K562 (cell line): ENCODE measurements at regions not wholly inside any gene's neighbourhood (a gene's known extent, or its start where the extent isn't known, plus 50 kb on each side); places are given as distances from the start of the nearest gene placed in this dataset.
A peak's percentile ranks its signal among the peaks of the same experiment; 100 is the strongest.

ENCODE experiments used
- ATAC-seq: fragments of 200-7000 bp; cut with Tn5 transposase; 3 replicates; pipeline ENCODE4 v1.9.1; 2020; ENCODE audit warnings: moderate library complexity
- BruUV-seq: library from RNA; stranded (reverse); fragments of 400-500 nt; replicated peaks from 2 replicates; lab custom pipeline; 2021; lab: Mats Ljungman, UMichigan
- CTCF ChIA-PET: fragments of 300-600 bp; formaldehyde crosslinking; extraction: SDS; loops from one replicate; lab custom pipeline; 2021; ENCODE audit warnings: low intra/inter-chr PET ratio; lab: Yijun Ruan, JAX
- POLR2A ChIA-PET: fragments of 300-600, 350-650 bp; sonication (Branson Sonifier 250); formaldehyde crosslinking; extraction: SDS; loops from one replicate; lab custom pipeline; 2021; ENCODE audit warnings: antibody characterized with exemption, inconsistent platforms; lab: Yijun Ruan, JAX
- DNase-seq, 4 experiments: peaks; one replicate each; pipeline versions ENCODE4 v3.0.0 to v3.0.0-alpha.2; 2011 to 2018; ENCODE audit warnings: low spot score in 3 of 4, mixed read lengths in 3 of 4; ENCODE audit errors: extremely low read depth in 1 of 4
- FAIRE-seq: peaks from 2 replicates; lab custom pipeline; 2011; peaks lifted over from hg19 to GRCh38; lab: Jason Lieb, UNC
- H2AFZ ChIP-seq: 2 replicates; pipeline ENCODE4 v1.6.0; 2011; ENCODE audit warnings: low read depth, low read length, control low read depth, inconsistent platforms
- H3K27ac ChIP-seq: fragments of 200-600 bp; 3 replicates; pipeline ENCODE4 v1.8.0; 2011; ENCODE audit warnings: low read depth, mild to moderate bottlenecking, control low read depth, inconsistent platforms, low read length, moderate library complexity, mixed read lengths; ENCODE audit errors: extremely low read depth
- H3K27me3 ChIP-seq, 2 experiments: fragments of 300-600 bp in 1 of 2; 2 replicates in 1 of 2; 3 replicates in 1 of 2; pipeline versions ENCODE4 v1.6.0 to v1.8.0; 2011; ENCODE audit warnings: inconsistent platforms in 2 of 2, low read length in 2 of 2, mild to moderate bottlenecking in 1 of 2, mixed read lengths in 1 of 2, moderate library complexity in 1 of 2; ENCODE audit not compliant: control insufficient read depth in 2 of 2, insufficient read depth in 2 of 2
- H3K36me3 ChIP-seq: fragments of 300-600 bp; 3 replicates; pipeline ENCODE4 v1.8.0; 2011; ENCODE audit warnings: mild to moderate bottlenecking, low read length, inconsistent platforms; ENCODE audit not compliant: control insufficient read depth, insufficient read depth
- H3K4me1 ChIP-seq, 2 experiments: fragments of 200-600 bp in 1 of 2; replicated peaks in 1 of 2; 2 replicates in 1 of 2; 3 replicates in 1 of 2; pipeline versions ENCODE4 v1.5.1 to v1.8.0; 2011; ENCODE audit warnings: inconsistent platforms in 2 of 2, low read length in 2 of 2, mild to moderate bottlenecking in 1 of 2, mixed read lengths in 1 of 2, moderate library complexity in 1 of 2; ENCODE audit not compliant: control insufficient read depth in 2 of 2, insufficient read depth in 2 of 2
- H3K4me2 ChIP-seq: 2 replicates; pipeline ENCODE4 v1.6.1; 2011; ENCODE audit warnings: low read length, control low read depth, inconsistent platforms, mixed read lengths; ENCODE audit not compliant: insufficient read depth
- H3K4me3 ChIP-seq: fragments of 200-600 bp; sonication (generic), shearing (Covaris generic); 2 replicates; pipeline ENCODE4 v1.5.1; 2016; ENCODE audit warnings: control low read depth, inconsistent platforms
- H3K79me2 ChIP-seq: fragments of 200-600 bp; 3 replicates; pipeline ENCODE4 v1.8.0; 2011; ENCODE audit warnings: low read length, inconsistent platforms; ENCODE audit not compliant: control insufficient read depth, insufficient read depth
- H3K9ac ChIP-seq, 2 experiments: 2 replicates each; pipeline versions ENCODE4 v1.6.0 to v1.6.1; 2011; ENCODE audit warnings: low read depth in 2 of 2, low read length in 2 of 2, control low read depth in 1 of 2, inconsistent platforms in 1 of 2, mild to moderate bottlenecking in 1 of 2, mixed read lengths in 1 of 2; ENCODE audit not compliant: insufficient read depth in 1 of 2
- H3K9me1 ChIP-seq: one replicate; pipeline ENCODE4 v1.6.0; 2011; ENCODE audit warnings: inconsistent platforms, mild to moderate bottlenecking, low read length, moderate library complexity; ENCODE audit not compliant: control insufficient read depth, insufficient read depth
- H3K9me3 ChIP-seq: replicated peaks from 2 replicates; pipeline ENCODE4 v1.5.1; 2011; ENCODE audit warnings: low read depth, low read length, inconsistent platforms; ENCODE audit not compliant: control insufficient read depth, insufficient read depth
- H4K20me1 ChIP-seq: replicated peaks from 2 replicates; pipeline ENCODE4 v1.6.1; 2011; ENCODE audit warnings: low read length, inconsistent platforms, mixed read lengths; ENCODE audit not compliant: control insufficient read depth, insufficient read depth
- POU5F1 ChIP-seq: fragments of 150-350 bp; IDR thresholded peaks from 2 replicates; pipeline ENCODE4 v1.6.1; 2014; ENCODE audit warnings: borderline replicate concordance, low read length, low read depth, mild to moderate bottlenecking; ENCODE audit not compliant: partially characterized antibody
- ZNF140 ChIP-seq: fragments of 250-450 bp; sonication (Bioruptor Pico); IDR thresholded peaks from 2 replicates; pipeline ENCODE4 v1.8.0; 2021; ENCODE audit warnings: moderate library complexity, mild to moderate bottlenecking, inconsistent platforms
- WGBS: fragments of 100-300 bp; shearing (Covaris generic); methylation state at CpG from one replicate; pipeline ENCODE4 v1.1.6; 2016; ENCODE audit warnings: low coverage, mixed read lengths; ENCODE audit not compliant: insufficient coverage; ENCODE audit errors: missing lambda C conversion rate; 5-methylcytosine and 5-hydroxymethylcytosine counted together
- in situ Hi-C: fragments of 300-500 bp; cut with MboI; formaldehyde crosslinking; loops from 4 replicates; pipeline ENCODE4 v1.15.0; 2018; ENCODE audit warnings: inconsistent platforms, mixed read lengths
- intact Hi-C: fragments of 100-400 bp; cut with micrococcal nuclease; formaldehyde crosslinking; loops from 2 replicates; pipeline ENCODE4 v1.14.2; 2022
- TF ChIP-seq, protein P1 (sequence below): fragments of 250-450 bp; sonication (Bioruptor Pico); IDR thresholded peaks from 2 replicates; pipeline ENCODE4 v1.4.0; 2020; ENCODE audit warnings: mild to moderate bottlenecking, moderate library complexity, borderline replicate concordance
- TF ChIP-seq, protein P2 (sequence below): IDR thresholded peaks from 2 replicates; pipeline ENCODE4 v1.6.1; 2012; ENCODE audit warnings: low read depth, low read length, improper control_type of control experiment, borderline replicate concordance
- TF ChIP-seq, protein P3 (sequence below): fragments of 450-650 bp; formaldehyde crosslinking; IDR thresholded peaks from 2 replicates; pipeline ENCODE4 v1.4.0; 2020; ENCODE audit warnings: mild to moderate bottlenecking
- TF ChIP-seq, protein P4 (sequence below), 2 experiments: fragments of 450-650 bp; formaldehyde crosslinking in 1 of 2; IDR thresholded peaks; 2 replicates each; pipeline versions ENCODE4 v1.4.0 to v1.6.1; 2014 to 2020; ENCODE audit warnings: mild to moderate bottlenecking in 2 of 2, borderline replicate concordance in 1 of 2, low read depth in 1 of 2

DNA sequence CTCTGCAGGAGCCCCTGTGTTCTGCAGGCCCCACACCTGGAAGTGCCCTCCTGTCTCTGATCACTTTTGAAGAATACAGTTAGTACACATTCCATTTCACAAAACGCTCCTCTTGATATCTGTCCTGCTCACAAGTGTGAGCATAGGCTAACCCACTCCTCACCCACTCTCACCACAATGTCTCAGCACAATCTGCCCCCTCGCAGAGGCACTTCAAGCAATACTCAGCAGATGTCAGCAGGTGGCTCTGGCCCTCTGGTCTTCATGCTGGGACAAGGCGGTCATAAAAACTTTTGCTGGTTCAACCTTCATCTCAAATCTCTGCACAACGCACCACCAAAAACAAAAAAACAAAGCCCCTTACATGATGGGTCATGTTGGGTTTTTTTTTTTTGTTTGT lies 671.2 kb downstream of the MATN1 start:
- Histone ChIP-seq H3K9me1 (no peaks in the 10 kb centered on the region), H3K4me1 (no peaks in the 10 kb centered on the region), H3K4me2 (no peak overlapping the region), H3K9me3 (no peaks in the 10 kb centered on the region), H3K27ac (no peak overlapping the region), H3K27me3 (peaks cover 0 to 14% of the 10 kb centered on the region in 2 experiments; a peak in 2 of 5 replicates), H2AFZ (no peak overlapping the region), H3K9ac (no peak overlapping the region), H3K79me2 (no peaks in the 10 kb centered on the region), H4K20me1 (0 out of 2 replicates have a peak, but pooled peaks cover 3% of the 10 kb centered on the region), H3K4me3 (no peak overlapping the region), H3K36me3 (no peaks in the 10 kb centered on the region)
- DNase-seq: peak in 1 of 4 experiments; percentile 11
- 0% methylated on average over 4 of the region's 4 CpGs for WGBS
- POLR2A ChIA-PET: no interaction called here
- BruUV-seq: no TSS peak
- FAIRE-seq: no peak
- CTCF ChIA-PET: interaction anchor here (0.6 to 1.8 kb wide), 2 partner anchors 60 to 180 kb away, joined by 3 to 13 read pairs; no protein-coding TSS in a partner anchor
- in situ Hi-C loops: no loop called here
- intact Hi-C loops: no loop called here
- ATAC-seq: peak; percentile 53; the same call in 2 of the 3 replicates
- TF ChIP-seq, protein P1, sequence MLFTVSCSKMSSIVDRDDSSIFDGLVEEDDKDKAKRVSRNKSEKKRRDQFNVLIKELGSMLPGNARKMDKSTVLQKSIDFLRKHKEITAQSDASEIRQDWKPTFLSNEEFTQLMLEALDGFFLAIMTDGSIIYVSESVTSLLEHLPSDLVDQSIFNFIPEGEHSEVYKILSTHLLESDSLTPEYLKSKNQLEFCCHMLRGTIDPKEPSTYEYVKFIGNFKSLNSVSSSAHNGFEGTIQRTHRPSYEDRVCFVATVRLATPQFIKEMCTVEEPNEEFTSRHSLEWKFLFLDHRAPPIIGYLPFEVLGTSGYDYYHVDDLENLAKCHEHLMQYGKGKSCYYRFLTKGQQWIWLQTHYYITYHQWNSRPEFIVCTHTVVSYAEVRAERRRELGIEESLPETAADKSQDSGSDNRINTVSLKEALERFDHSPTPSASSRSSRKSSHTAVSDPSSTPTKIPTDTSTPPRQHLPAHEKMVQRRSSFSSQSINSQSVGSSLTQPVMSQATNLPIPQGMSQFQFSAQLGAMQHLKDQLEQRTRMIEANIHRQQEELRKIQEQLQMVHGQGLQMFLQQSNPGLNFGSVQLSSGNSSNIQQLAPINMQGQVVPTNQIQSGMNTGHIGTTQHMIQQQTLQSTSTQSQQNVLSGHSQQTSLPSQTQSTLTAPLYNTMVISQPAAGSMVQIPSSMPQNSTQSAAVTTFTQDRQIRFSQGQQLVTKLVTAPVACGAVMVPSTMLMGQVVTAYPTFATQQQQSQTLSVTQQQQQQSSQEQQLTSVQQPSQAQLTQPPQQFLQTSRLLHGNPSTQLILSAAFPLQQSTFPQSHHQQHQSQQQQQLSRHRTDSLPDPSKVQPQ (CRISPR knock-in tag): no peak
- TF ChIP-seq, protein P2, sequence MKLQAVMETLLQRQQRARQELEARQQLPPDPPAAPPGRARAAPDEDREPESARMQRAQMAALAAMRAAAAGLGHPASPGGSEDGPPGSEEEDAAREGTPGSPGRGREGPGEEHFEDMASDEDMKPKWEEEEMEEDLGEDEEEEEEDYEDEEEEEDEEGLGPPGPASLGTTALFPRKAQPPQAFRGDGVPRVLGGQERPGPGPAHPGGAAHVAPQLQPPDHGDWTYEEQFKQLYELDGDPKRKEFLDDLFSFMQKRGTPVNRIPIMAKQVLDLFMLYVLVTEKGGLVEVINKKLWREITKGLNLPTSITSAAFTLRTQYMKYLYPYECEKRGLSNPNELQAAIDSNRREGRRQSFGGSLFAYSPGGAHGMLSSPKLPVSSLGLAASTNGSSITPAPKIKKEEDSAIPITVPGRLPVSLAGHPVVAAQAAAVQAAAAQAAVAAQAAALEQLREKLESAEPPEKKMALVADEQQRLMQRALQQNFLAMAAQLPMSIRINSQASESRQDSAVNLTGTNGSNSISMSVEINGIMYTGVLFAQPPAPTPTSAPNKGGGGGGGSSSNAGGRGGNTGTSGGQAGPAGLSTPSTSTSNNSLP: no peak
- TF ChIP-seq POU5F1 (no peak), ZNF140 (CRISPR knock-in tag) (no peak)
- TF ChIP-seq, protein P3, sequence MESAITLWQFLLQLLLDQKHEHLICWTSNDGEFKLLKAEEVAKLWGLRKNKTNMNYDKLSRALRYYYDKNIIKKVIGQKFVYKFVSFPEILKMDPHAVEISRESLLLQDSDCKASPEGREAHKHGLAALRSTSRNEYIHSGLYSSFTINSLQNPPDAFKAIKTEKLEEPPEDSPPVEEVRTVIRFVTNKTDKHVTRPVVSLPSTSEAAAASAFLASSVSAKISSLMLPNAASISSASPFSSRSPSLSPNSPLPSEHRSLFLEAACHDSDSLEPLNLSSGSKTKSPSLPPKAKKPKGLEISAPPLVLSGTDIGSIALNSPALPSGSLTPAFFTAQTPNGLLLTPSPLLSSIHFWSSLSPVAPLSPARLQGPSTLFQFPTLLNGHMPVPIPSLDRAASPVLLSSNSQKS (CRISPR knock-in tag): no peak
- TF ChIP-seq, protein P4, sequence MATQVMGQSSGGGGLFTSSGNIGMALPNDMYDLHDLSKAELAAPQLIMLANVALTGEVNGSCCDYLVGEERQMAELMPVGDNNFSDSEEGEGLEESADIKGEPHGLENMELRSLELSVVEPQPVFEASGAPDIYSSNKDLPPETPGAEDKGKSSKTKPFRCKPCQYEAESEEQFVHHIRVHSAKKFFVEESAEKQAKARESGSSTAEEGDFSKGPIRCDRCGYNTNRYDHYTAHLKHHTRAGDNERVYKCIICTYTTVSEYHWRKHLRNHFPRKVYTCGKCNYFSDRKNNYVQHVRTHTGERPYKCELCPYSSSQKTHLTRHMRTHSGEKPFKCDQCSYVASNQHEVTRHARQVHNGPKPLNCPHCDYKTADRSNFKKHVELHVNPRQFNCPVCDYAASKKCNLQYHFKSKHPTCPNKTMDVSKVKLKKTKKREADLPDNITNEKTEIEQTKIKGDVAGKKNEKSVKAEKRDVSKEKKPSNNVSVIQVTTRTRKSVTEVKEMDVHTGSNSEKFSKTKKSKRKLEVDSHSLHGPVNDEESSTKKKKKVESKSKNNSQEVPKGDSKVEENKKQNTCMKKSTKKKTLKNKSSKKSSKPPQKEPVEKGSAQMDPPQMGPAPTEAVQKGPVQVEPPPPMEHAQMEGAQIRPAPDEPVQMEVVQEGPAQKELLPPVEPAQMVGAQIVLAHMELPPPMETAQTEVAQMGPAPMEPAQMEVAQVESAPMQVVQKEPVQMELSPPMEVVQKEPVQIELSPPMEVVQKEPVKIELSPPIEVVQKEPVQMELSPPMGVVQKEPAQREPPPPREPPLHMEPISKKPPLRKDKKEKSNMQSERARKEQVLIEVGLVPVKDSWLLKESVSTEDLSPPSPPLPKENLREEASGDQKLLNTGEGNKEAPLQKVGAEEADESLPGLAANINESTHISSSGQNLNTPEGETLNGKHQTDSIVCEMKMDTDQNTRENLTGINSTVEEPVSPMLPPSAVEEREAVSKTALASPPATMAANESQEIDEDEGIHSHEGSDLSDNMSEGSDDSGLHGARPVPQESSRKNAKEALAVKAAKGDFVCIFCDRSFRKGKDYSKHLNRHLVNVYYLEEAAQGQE (IDR thresholded peaks at IDR 0.05; ENCODE audit: borderline replicate concordance): peak; percentile 43; the same call in 1 of the 2 replicates
- TF ChIP-seq, protein P4 (CRISPR knock-in tag; IDR thresholded peaks at IDR 0.05; ENCODE audit: low read depth): no peak
